Ovary (tissue), 3 donors: ENCODE measurements at regions not wholly inside any gene's neighbourhood (a gene's known extent, or its start where the extent isn't known, plus 50 kb on each side); places are given as distances from the start of the nearest gene placed in this dataset.

ENCODE experiments used
- EP300 ChIP-seq: sonication (generic); formaldehyde crosslinking; IDR thresholded peaks from one replicate; pipeline ENCODE4 v1.6.1; 2017; ENCODE audit warnings: antibody characterized with exemption
- POLR2A ChIP-seq: fragments of 450-650 bp; IDR thresholded peaks from one replicate; pipeline ENCODE4 v1.6.1; 2017; ENCODE audit warnings: antibody characterized with exemption, mild to moderate bottlenecking, moderate library complexity
- TF ChIP-seq, protein P1 (sequence below), 3 donors: fragments of 450-650 bp in 2 of 3; fragments of 200-600 bp in 1 of 3; IDR thresholded peaks; one replicate each; pipeline versions ENCODE4 v1.5.1 to v1.8.0; 2016 to 2022; ENCODE audit warnings: antibody characterized with exemption in 3 of 3, mild to moderate bottlenecking in 1 of 3
- donor health status: DM: no; HTN: no; CAD: no.

DNA sequence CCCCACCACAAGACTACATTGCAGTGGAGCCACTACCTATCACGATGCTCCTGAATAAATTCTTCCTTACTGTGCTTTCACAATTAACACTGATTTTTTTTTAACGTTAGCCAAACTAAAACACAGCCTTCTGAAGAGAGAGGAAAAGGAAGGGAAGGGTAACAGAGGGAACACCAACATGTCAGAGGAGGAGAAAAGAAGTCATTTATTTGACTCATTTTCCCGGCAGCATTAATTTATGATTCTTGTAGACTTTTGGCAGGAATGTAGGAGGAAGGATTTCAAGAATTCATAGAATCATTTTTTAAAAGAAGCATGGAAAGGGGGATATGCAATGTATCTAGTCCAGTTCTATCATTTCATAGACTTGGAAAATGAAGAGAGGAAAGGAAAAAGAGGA is 74.3 kb upstream of the IQCM start:
- TF ChIP-seq, protein P1, sequence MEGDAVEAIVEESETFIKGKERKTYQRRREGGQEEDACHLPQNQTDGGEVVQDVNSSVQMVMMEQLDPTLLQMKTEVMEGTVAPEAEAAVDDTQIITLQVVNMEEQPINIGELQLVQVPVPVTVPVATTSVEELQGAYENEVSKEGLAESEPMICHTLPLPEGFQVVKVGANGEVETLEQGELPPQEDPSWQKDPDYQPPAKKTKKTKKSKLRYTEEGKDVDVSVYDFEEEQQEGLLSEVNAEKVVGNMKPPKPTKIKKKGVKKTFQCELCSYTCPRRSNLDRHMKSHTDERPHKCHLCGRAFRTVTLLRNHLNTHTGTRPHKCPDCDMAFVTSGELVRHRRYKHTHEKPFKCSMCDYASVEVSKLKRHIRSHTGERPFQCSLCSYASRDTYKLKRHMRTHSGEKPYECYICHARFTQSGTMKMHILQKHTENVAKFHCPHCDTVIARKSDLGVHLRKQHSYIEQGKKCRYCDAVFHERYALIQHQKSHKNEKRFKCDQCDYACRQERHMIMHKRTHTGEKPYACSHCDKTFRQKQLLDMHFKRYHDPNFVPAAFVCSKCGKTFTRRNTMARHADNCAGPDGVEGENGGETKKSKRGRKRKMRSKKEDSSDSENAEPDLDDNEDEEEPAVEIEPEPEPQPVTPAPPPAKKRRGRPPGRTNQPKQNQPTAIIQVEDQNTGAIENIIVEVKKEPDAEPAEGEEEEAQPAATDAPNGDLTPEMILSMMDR (IDR thresholded peaks at IDR 0.05) = no peak
- no peak for TF ChIP-seq EP300
- no peak for TF ChIP-seq POLR2A
